ENCODE measurements at regions not wholly inside any gene's neighbourhood (a gene's known extent, or its start where the extent isn't known, plus 50 kb on each side); places are given as distances from the start of the nearest gene placed in this dataset.

DNA sequence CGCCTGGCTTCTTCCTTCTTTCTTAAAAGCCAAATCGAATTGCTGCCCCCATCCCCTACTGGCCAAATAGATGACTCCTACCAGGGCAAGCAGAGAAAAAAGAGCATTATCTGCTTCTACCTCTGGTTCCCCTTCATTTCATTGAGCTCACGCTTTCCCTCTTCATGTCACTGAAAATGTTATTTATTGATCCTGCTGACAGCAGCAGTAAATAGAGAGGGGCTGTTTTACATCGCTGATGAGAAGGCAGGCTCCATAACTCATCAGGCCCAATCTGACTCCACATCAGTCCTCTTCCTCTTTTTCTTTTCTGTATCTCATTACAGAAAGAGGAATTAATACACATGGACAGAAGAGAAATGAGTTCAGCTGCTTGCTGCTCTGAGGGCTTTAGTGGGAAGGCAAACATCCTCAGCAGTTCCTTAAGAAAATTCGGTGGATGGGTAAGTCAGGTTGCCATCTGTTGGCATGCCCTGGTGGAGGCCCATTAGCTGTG is 904.1 kb downstream of the KCNMA1 start:
- Histone ChIP-seq H3K4me1 (ENCODE audit: control insufficient read depth in 1 of 2, insufficient read depth in 2 of 2, low read length in 2 of 2) (no peaks in the 10 kb centered on the region), H3K9me3 (ENCODE audit: control insufficient read depth in 1 of 2, insufficient read depth in 1 of 2, low read depth in 1 of 2, low read length in 2 of 2) (no peaks in the 10 kb centered on the region; a peak in 1 of 4 replicates), H2AFZ (ENCODE audit: low read depth, low read length, poor library complexity, severe bottlenecking) (no peak overlapping the region), H3K9ac (ENCODE audit: low read length) (no peak overlapping the region), H3K27ac (ENCODE audit: low read depth, low read length) (no peak overlapping the region), H3K4me3 (replicated peaks in 1 of 2; ENCODE audit: low read depth in 1 of 2, low read length in 2 of 2) (no peak overlapping the region), H3K79me2 (ENCODE audit: insufficient read depth, low read length) (no peaks in the 10 kb centered on the region), H3K36me3 (ENCODE audit: control insufficient read depth in 1 of 2, insufficient read depth in 2 of 2, low read length in 2 of 2) (no peaks in the 10 kb centered on the region), H3K9me2 (ENCODE audit: insufficient read depth) (no peaks in the 10 kb centered on the region), H3K4me2 (ENCODE audit: low read length) (no peak overlapping the region), H4K20me1 (ENCODE audit: insufficient read depth) (no peaks in the 10 kb centered on the region), H3K27me3 (ENCODE audit: insufficient read depth, low read length) (no peaks in the 10 kb centered on the region; the same call in 1 of the 2 replicates)
- no peak for TF ChIP-seq RAD21 (IDR thresholded peaks at IDR 0.05; ENCODE audit: low read depth)
- TF ChIP-seq SP1 (IDR thresholded peaks at IDR 0.05; ENCODE audit: low read depth): no peak
- TF ChIP-seq SRF (IDR thresholded peaks at IDR 0.05; ENCODE audit: low read depth): no peak
- TF ChIP-seq, protein P1, sequence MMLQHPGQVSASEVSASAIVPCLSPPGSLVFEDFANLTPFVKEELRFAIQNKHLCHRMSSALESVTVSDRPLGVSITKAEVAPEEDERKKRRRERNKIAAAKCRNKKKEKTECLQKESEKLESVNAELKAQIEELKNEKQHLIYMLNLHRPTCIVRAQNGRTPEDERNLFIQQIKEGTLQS (IDR thresholded peaks at IDR 0.05): no peak
- no peak for TF ChIP-seq EZH2 (IDR thresholded peaks at IDR 0.05)
- no peak for TF ChIP-seq ZNF274 (IDR thresholded peaks at IDR 0.05; ENCODE audit: low read depth, low read length)
- no peak for TF ChIP-seq POLR2A (IDR thresholded peaks at IDR 0.05; ENCODE audit: borderline replicate concordance, extremely low read depth, insufficient read depth, insufficient read length)
- TF ChIP-seq, protein P2, sequence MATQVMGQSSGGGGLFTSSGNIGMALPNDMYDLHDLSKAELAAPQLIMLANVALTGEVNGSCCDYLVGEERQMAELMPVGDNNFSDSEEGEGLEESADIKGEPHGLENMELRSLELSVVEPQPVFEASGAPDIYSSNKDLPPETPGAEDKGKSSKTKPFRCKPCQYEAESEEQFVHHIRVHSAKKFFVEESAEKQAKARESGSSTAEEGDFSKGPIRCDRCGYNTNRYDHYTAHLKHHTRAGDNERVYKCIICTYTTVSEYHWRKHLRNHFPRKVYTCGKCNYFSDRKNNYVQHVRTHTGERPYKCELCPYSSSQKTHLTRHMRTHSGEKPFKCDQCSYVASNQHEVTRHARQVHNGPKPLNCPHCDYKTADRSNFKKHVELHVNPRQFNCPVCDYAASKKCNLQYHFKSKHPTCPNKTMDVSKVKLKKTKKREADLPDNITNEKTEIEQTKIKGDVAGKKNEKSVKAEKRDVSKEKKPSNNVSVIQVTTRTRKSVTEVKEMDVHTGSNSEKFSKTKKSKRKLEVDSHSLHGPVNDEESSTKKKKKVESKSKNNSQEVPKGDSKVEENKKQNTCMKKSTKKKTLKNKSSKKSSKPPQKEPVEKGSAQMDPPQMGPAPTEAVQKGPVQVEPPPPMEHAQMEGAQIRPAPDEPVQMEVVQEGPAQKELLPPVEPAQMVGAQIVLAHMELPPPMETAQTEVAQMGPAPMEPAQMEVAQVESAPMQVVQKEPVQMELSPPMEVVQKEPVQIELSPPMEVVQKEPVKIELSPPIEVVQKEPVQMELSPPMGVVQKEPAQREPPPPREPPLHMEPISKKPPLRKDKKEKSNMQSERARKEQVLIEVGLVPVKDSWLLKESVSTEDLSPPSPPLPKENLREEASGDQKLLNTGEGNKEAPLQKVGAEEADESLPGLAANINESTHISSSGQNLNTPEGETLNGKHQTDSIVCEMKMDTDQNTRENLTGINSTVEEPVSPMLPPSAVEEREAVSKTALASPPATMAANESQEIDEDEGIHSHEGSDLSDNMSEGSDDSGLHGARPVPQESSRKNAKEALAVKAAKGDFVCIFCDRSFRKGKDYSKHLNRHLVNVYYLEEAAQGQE (IDR thresholded peaks at IDR 0.05; ENCODE audit: low read depth): no peak
- TF ChIP-seq, protein P3, sequence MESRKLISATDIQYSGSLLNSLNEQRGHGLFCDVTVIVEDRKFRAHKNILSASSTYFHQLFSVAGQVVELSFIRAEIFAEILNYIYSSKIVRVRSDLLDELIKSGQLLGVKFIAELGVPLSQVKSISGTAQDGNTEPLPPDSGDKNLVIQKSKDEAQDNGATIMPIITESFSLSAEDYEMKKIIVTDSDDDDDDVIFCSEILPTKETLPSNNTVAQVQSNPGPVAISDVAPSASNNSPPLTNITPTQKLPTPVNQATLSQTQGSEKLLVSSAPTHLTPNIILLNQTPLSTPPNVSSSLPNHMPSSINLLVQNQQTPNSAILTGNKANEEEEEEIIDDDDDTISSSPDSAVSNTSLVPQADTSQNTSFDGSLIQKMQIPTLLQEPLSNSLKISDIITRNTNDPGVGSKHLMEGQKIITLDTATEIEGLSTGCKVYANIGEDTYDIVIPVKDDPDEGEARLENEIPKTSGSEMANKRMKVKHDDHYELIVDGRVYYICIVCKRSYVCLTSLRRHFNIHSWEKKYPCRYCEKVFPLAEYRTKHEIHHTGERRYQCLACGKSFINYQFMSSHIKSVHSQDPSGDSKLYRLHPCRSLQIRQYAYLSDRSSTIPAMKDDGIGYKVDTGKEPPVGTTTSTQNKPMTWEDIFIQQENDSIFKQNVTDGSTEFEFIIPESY (IDR thresholded peaks at IDR 0.05; ENCODE audit: extremely low read depth, insufficient replicate concordance, low read length): no peak
- TF ChIP-seq JUND (IDR thresholded peaks at IDR 0.05): no peak
- TF ChIP-seq ELF1 (IDR thresholded peaks at IDR 0.05; ENCODE audit: borderline replicate concordance, low read depth): no peak
- no peak for TF ChIP-seq EGR1 (IDR thresholded peaks at IDR 0.05; ENCODE audit: low read depth)
- TF ChIP-seq EZH2phosphoT487 (IDR thresholded peaks at IDR 0.05; ENCODE audit: borderline replicate concordance): no peak
- no peak for TF ChIP-seq YY1 (IDR thresholded peaks at IDR 0.05; ENCODE audit: extremely low read depth, insufficient replicate concordance, low read depth, low read length)
- TF ChIP-seq CEBPB (IDR thresholded peaks at IDR 0.05; ENCODE audit: low read depth): no peak
- TF ChIP-seq TCF7L2 (IDR thresholded peaks at IDR 0.05; ENCODE audit: borderline replicate concordance, extremely low read depth, insufficient read depth, insufficient read length): no peak
- no peak for TF ChIP-seq CBX3 (IDR thresholded peaks at IDR 0.05; ENCODE audit: low read depth)
- TF ChIP-seq, protein P4, sequence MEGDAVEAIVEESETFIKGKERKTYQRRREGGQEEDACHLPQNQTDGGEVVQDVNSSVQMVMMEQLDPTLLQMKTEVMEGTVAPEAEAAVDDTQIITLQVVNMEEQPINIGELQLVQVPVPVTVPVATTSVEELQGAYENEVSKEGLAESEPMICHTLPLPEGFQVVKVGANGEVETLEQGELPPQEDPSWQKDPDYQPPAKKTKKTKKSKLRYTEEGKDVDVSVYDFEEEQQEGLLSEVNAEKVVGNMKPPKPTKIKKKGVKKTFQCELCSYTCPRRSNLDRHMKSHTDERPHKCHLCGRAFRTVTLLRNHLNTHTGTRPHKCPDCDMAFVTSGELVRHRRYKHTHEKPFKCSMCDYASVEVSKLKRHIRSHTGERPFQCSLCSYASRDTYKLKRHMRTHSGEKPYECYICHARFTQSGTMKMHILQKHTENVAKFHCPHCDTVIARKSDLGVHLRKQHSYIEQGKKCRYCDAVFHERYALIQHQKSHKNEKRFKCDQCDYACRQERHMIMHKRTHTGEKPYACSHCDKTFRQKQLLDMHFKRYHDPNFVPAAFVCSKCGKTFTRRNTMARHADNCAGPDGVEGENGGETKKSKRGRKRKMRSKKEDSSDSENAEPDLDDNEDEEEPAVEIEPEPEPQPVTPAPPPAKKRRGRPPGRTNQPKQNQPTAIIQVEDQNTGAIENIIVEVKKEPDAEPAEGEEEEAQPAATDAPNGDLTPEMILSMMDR (IDR thresholded peaks at IDR 0.05 in 2 of 3, conservative IDR thresholded peaks at IDR 0.05 in 1 of 3; ENCODE audit: borderline replicate concordance in 1 of 3, insufficient read depth in 1 of 3, low read depth in 2 of 3, low read length in 2 of 3): no peak
- TF ChIP-seq ZFX (IDR thresholded peaks at IDR 0.05): no peak
- ATAC-seq: no peak
- no peak for DNase-seq (ENCODE audit: low read depth, low spot score)
- ChIA-PET CTCF (no interaction called here), POLR2A (no interaction called here), RAD21 (ENCODE audit: low non-redundant PET in 1 of 2, low total read pairs in 2 of 2, uncharacterized antibody in 2 of 2, unreplicated experiment in 2 of 2) (no interaction called here)
- no TSS peak for BruUV-seq (replicated peaks)
- intact Hi-C loops (cut with micrococcal nuclease): no loop called here
